ENCODE measurements at regions not wholly inside any gene's neighbourhood (a gene's known extent, or its start where the extent isn't known, plus 50 kb on each side); places are given as distances from the start of the nearest gene placed in this dataset.

DNA sequence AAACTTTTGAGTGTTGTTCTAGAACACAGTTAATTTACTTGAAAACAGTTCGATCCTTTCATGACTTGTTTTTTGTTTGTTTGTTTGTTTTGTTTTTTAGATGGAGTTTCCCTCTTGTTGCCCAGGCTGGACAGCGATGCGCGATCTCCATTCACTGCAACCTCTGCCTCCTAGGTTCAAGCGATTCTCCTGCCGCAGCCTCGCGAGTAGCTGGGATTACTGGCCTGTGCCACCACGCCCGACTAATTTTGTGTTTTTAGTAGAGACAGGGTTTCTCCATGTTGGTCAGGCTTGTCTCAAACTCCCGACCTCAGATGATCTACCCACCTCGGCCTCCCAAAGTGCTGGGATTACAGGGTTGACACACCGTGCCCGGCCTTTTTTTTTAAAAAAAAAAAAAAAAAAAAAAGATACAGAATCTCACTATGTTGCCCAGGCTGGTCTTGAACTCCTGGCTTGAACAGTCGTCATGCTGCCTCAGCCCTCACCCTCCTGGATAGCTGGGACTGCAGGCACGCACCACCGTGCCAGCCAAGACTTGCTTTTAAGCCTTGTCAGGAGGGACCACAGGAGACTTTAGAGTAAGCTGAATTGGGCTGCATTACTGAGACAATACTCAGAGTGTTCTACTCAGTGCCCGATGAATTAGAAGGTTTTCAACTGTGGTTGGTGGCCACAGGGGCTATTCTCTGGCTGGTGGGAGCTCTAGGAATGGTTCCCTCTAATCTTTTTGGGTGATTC, 76.7 kb upstream of the SLC22A16 start:
- in situ Hi-C loops (cut with MboI; ENCODE audit: low sequenced_read_pairs): no loop called here
- H3K27ac ChIP-seq (ENCODE audit: insufficient read depth, low read length): no peak overlapping the region
- no peaks in the 10 kb centered on the region for H4K20me1 ChIP-seq (ENCODE audit: insufficient read depth, low read length)
- WGBS, 2 experiments (ENCODE audit: extremely low coverage in 2 of 2, insufficient read length in 1 of 2): 90% methylated on average over 2 of the region's 18 CpGs; no CpG with 5 or more reads in 1 of the 2 experiments
- H2AK5ac ChIP-seq (ENCODE audit: low read depth, low read length): no peak overlapping the region
- no peak overlapping the region for H4K8ac ChIP-seq (ENCODE audit: low read depth in 2 of 2, low read length in 2 of 2)
- no peak overlapping the region for H3K4ac ChIP-seq (ENCODE audit: low read depth, low read length)
- no peak overlapping the region for H3K4me3 ChIP-seq (ENCODE audit: insufficient read depth, low read depth, low read length)
- no peak overlapping the region for H3K23ac ChIP-seq (ENCODE audit: low read depth, low read length)
- H3K9me3 ChIP-seq (ENCODE audit: control insufficient read depth, insufficient read depth, low read length): peaks cover 10% of the 10 kb centered on the region
- H4K5ac ChIP-seq (ENCODE audit: low read depth, low read length): no peak overlapping the region
- no peak overlapping the region for H2BK5ac ChIP-seq (ENCODE audit: low read depth, low read length, poor library complexity, severe bottlenecking)
- H3K79me1 ChIP-seq (ENCODE audit: low read depth in 1 of 2, low read length in 2 of 2): no peaks in the 10 kb centered on the region
- ATAC-seq (ENCODE audit: low read depth) (no peak), DNase-seq (no peak)
- no peak overlapping the region for H3K9ac ChIP-seq (ENCODE audit: low read depth, low read length)
- H3K18ac ChIP-seq (ENCODE audit: low read depth, low read length): no peak overlapping the region
- no peaks in the 10 kb centered on the region; the same call in 1 of the 2 replicates for H3K4me1 ChIP-seq (ENCODE audit: control insufficient read depth, insufficient read depth, low read length)
- H4K91ac ChIP-seq (ENCODE audit: insufficient read depth, low read depth, low read length): no peak overlapping the region
- no peak overlapping the region for H3K4me2 ChIP-seq (ENCODE audit: low read depth, low read length)
- no peak overlapping the region for H3K14ac ChIP-seq (replicated peaks; ENCODE audit: low read depth, low read length)
- no peak overlapping the region for H2AK9ac ChIP-seq (replicated peaks; ENCODE audit: low read depth, low read length, poor library complexity)
- dilution Hi-C loops (cut with HindIII; ENCODE audit: low sequenced_read_pairs, unreplicated experiment): no loop called here
- no peak overlapping the region for H2BK120ac ChIP-seq (ENCODE audit: low read depth, low read length)
- H3K9me1 ChIP-seq (ENCODE audit: insufficient read depth, low read length): no peaks in the 10 kb centered on the region
- H2BK20ac ChIP-seq (ENCODE audit: low read depth, low read length): no peak overlapping the region
- H3K36me3 ChIP-seq (ENCODE audit: control insufficient read depth, insufficient read depth, low read length): no peaks in the 10 kb centered on the region
- ChIA-PET POLR2A (ENCODE audit: unreplicated experiment) (no interaction called here), CTCF (no interaction called here)
- intact Hi-C loops (cut with micrococcal nuclease): no loop called here
- no peak for TF ChIP-seq BHLHE40 (IDR thresholded peaks at IDR 0.05; ENCODE audit: low read depth, low read length)
- no peak for TF ChIP-seq CEBPB (IDR thresholded peaks at IDR 0.05; ENCODE audit: low read depth, low read length)
- TF ChIP-seq MXI1 (IDR thresholded peaks at IDR 0.05; ENCODE audit: borderline replicate concordance, low read depth, low read length): no peak
- no peak for TF ChIP-seq CTCF (conservative IDR thresholded peaks at IDR 0.05; ENCODE audit: low read depth, low read length)
- no peak overlapping the region for H2AFZ ChIP-seq (replicated peaks; ENCODE audit: low read length, poor library complexity)
- no peaks in the 10 kb centered on the region; the same call in 1 of the 2 replicates for H3K27me3 ChIP-seq (ENCODE audit: control insufficient read depth, insufficient read depth, low read length)
- BruUV-seq (replicated peaks): no TSS peak
- H2BK15ac ChIP-seq (ENCODE audit: low read depth, low read length): no peak overlapping the region
- H3K56ac ChIP-seq (ENCODE audit: extremely low read depth, insufficient read depth, low read length): no peak overlapping the region
